ENCODE measurements at regions not wholly inside any gene's neighbourhood (a gene's known extent, or its start where the extent isn't known, plus 50 kb on each side); places are given as distances from the start of the nearest gene placed in this dataset.

DNA sequence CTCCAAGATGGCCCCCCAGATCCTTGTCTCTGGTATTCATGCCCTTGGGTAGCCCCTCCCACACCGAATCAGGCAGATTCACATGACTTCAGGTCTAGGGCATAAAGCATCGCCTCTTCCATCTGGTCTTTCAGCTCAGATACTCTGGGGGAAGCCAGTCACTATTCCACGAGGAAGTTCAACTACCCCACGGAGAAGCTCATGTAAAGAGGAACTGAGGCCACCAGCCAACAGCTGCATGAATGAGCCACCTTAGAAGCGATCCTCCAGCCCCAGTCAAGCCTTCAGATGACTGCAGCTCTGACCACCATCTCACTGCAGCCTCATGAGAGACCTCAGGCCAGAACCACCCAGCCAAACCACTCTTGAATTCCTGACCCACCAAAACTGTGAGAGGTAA is 54.1 kb downstream of the SOCS3 start:
- peak; percentile 42 for DNase-seq

DNA sequence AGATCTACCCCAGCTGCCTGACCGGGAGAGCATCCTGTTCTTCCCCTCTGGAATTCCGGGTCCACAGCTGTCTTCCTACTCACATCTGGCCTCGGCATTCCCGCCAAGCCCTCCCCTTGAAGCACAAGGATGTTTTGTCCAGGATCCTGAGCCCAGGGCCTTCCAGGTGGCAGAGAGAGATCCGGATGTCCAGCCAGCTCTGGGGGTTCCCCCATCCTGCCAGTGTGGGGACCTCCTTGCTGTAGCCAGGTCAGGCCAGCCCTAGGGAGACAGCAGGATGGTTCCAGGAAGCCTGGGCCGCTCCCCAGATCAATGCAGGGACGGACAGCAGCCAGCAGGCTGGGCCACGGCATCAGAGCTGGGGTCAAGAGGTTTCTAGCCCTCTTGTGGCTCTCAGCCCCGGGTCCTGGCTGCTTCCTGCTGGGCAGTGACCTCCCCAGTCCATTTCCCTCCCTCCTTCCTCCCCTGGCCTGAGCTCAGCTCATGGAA is 55.3 kb downstream of the SOCS3 start:
- DNase-seq = no peak

DNA sequence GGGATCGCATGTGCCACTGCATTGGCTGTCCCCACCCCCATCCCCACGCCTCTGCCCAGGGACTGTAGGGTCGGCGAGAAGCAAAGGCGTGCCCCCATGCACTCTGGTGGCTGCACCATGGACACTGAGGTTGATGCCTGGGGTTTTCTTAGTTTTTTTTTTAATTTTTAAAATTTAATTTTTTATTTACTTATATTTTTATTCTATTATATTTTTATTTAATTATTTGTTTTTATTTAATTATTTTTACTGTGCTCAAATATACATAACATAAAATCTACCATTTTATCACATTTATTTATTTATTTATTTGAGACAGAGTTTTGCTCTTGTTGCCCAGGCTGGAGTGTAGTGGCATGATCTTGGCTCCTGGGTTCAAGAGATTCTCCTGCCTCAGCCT is 57.4 kb downstream of the SOCS3 start:
- no peak for DNase-seq

DNA sequence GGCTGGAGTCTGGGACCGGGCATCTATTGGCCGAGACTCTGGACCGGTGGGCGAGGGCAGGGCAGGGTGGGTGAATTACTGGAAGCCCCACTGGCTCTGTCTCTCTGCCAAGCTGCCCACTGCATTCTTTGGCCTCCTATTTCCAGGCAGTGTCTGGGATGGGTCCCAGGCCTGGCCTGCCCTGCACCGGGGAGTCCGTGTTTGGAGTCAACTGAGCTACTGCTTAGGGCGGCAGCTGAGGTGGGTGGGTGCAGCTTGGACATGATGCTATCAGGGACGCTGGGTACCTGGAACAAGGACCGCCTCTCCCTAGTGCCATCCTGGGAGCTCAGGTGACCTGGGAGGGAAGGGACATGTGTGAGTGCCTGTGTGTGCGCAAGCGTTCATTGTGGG is 58.1 kb downstream of the SOCS3 start:
- no peak for DNase-seq

DNA sequence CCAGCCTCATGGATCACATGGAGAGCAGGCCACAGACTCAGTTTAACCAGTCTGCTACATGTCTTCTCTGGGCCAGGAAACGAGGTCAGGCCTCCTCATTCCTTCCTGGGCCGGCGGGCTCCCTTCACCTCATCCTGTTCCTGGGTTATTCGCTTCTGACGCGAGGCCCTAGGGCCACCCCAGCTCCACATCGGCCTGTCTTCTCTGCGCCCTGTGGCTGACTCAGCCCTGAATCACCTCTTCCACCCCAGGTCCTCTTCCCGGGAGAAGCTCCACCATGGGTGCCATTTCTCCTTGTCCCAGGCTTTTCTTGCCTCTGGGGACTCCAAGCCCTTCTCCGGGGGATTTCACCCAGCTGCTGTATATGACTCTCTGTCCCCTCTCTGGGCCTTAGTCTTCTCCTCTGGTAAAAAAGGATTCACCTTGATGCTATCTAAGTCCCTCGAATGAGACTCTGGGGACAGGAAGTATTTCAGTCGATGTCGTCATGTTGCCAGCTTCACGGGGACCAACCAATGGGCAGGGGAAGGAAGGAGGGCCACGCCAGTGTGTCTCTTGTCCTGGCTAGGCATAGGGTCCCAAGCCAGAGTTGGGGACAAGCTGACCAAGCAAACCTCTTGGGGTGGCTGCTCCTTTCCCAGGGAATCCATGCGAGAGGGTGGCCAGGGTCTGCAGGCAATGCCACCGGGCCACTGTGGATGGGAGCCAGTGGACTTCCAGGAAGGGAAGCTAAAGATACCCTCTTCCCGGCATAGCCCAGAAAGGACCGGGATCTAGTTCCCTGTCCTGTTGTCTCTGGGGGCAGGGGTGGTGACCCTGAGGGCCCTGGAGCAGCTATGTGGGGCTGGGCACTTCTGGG is 58.7 kb downstream of the SOCS3 start:
- DNase-seq = no peak

DNA sequence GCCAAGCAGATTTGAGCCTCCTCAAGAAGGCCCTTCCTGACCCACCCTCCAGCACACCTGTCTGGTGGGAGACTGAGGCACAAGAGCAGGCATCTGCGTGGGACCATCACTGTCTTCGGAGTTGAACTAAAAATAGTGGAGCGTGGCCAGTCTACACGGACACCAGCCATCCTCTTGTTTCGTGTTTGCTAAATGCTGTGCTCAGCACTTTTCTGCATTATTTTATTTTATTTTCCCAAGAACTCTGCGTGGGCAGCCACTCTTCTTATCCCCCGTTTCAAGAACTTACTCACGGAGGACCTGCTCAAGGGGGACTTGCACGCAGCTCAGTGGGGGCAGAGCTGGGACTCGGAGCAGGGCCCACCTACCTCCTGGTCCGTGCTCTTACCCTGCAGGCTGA is 60.8 kb downstream of the SOCS3 start:
- no peak for DNase-seq

DNA sequence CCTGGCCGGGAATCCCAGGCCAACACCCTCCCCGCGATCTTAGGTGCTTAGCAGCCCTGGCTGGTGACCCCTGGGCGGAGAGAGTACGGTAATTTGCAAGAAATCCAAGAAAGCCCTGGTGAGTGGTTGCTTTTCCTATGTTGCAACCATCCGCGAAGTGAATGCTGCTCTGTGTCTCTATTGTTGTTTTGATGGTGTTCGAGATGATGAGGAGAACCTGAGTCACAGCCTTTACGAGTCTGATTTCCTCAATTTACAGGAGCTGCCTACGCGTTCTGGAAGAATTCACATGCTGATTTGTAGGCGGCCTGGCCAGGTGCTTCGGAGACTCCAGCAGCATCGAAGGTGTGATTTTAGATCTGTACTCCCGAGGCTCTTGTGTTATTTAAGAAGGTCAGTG is 63.3 kb downstream of the TMEM235 start:
- DNase-seq = peak; percentile 59

DNA sequence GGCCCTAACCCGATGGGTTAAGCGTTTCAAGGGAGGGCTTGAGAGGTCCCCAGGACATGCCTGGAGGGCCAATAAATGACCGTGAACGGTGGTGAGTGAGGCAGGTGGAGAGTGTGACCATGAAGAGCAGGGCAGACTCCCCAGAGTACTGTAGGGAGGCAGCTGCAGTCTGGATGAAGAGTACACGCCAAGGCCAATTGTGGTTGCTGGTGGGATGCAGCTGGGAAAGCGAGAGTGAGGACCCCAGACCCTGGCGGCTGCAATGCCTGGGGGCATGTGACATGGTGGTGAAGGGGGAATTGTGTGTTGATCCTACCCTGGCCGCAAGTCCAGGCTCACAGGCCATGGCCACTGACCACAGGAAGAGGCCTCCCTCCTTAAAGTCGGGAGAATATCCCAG is 62.9 kb downstream of the TMEM235 start:
- no peak for DNase-seq

DNA sequence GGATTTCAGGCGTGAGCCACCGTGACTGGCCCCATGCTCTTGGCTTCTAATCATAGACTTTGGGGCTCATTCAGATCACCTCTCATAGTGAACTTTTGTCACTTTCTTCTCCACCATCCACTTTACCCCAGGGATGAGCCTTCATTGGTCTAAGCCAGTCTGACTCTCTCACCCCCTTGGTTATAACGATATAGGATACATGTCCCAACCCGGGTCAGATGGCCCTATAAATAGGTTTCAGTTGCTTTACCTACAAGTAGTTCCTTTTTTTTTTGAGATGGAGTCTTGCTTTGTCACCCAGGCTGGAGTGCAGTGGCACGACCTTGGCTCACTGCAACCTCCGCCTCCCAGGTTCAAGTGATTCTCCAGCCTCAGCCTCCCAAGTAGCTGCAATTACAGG is 61.7 kb downstream of the TMEM235 start:
- peak; percentile 37 for DNase-seq

DNA sequence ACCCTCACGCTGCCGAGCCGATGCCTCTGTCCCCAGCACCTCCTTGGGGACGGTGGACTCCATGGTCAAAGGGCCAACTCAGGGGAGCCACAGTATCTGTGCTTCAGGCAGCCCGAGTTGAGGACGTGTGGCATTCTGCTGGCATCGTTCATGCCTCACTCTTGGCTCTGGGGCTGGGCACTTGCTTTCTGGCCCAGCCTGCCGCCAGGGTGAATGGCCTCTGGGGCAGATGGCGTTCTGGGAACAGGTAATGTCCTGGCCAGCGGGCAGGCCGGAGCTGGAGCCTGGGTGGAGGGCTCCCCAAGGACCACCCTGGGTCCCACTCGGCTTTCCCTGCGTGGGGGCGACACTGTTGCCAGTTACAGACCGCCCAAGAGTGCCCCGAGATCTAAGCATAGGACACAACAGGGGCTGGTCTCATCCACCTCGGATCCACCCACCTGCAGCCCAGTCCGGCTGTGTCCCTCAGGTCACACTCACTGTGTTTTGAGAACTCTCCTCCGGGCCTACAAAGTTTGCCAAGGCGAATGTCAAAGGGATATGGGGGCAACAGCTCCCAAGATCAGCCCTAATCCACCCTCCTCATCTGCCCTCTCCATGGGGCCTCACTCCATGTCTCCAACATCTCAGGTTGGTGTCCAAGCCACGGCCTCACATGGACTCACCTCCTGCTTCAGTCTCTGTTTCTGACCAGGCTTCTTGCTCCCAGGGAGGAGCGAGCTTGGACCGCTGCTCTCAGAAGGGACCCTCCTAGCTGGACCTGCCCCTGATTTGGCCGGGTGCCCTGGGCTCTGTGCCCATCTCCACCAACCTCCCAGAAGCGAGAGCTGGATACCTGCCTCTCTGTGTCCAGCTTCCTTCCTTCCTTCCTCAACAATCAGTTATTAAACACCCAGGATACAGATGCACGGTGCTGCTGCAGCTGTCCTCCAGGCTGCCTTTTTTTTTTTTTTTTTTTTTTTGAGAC is 60.8 kb downstream of the TMEM235 start:
- no peak for DNase-seq

DNA sequence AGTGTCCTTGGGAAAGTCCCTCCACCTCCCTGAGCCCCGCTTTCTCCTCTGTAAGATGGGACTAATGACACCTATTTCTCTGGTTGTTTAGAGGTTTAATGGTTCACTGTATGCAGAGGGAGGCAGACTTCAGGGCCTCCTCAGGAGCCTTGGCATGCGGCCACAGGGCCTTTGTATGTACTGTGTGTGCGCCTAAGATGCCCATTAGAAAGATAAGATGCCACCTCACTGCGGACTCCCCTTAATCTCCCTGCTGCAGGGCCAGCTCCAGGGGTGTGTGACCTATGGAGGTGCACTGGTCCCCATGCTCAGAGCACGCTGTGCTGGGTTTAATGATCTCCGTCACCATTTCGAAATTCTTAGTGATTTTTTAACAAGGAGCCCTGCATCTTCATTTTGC is 59.3 kb downstream of the TMEM235 start:
- no peak for DNase-seq

Measured in suppressor macrophage treated with lipopolysaccharide for 4 hours (primary cell).